SK-N-SH (cell line): ENCODE measurements at regions not wholly inside any gene's neighbourhood (a gene's known extent, or its start where the extent isn't known, plus 50 kb on each side); places are given as distances from the start of the nearest gene placed in this dataset.

Experiments
- CTCF ChIA-PET: fragments of 300-600, 350-600 bp; formaldehyde crosslinking; extraction: SDS; loops from one replicate; lab custom pipeline; 2021; lab: Yijun Ruan, JAX
- POLR2A ChIA-PET: fragments of 350-600 bp; sonication (Branson Sonifier 250); formaldehyde crosslinking; extraction: SDS; loops from one replicate; lab custom pipeline; 2020; ENCODE audit warnings: antibody characterized with exemption, inconsistent platforms; lab: Yijun Ruan, JAX
- DNase-seq: peaks from one replicate; pipeline ENCODE4 v3.0.0; 2012
- H2AFZ ChIP-seq: fragments of 200-600 bp; sonication (generic); 2 replicates; pipeline ENCODE4 v1.8.1; 2016; ENCODE audit warnings: antibody characterized with exemption, mild to moderate bottlenecking, low read depth
- H3F3A ChIP-seq: fragments of 200-600 bp; sonication (generic); replicated peaks from 2 replicates; pipeline ENCODE3; 2016; ENCODE audit warnings: antibody characterized with exemption, mild to moderate bottlenecking; ENCODE audit not compliant: insufficient read depth
- H3K27ac ChIP-seq, 2 experiments: fragments of 200-500 bp in 1 of 2; fragments of 200-600 bp in 1 of 2; sonication (Bioruptor generic) in 1 of 2; sonication (generic), shearing (Covaris generic) in 1 of 2; 2 replicates each; pipeline versions ENCODE4 v1.5.1 to v1.6.1; 2014 to 2016; ENCODE audit warnings: low read depth in 2 of 2, inconsistent platforms in 1 of 2, low read length in 1 of 2, mild to moderate bottlenecking in 1 of 2, mixed read lengths in 1 of 2
- H3K27me3 ChIP-seq: fragments of 200-600 bp; sonication (generic), shearing (Covaris generic); 2 replicates; pipeline ENCODE4 v1.6.1; 2016; ENCODE audit warnings: mixed run types; ENCODE audit not compliant: insufficient read depth
- H3K36me3 ChIP-seq, 2 experiments: fragments of 200-500 bp in 1 of 2; fragments of 200-600 bp in 1 of 2; sonication (Bioruptor generic) in 1 of 2; sonication (generic) in 1 of 2; replicated peaks in 1 of 2; 2 replicates each; pipeline versions ENCODE3 to v1.5.1; 2014 to 2016; ENCODE audit warnings: low read length in 1 of 2, mild to moderate bottlenecking in 1 of 2; ENCODE audit not compliant: insufficient read depth in 2 of 2, control insufficient read depth in 1 of 2
- H3K4me1 ChIP-seq, 2 experiments: fragments of 200-500 bp in 1 of 2; fragments of 200-600 bp in 1 of 2; sonication (Bioruptor generic) in 1 of 2; sonication (generic), shearing (Covaris generic) in 1 of 2; 2 replicates each; pipeline versions ENCODE4 v1.5.1 to v1.6.1; 2014 to 2016; ENCODE audit warnings: low read depth in 1 of 2, low read length in 1 of 2, mixed run types in 1 of 2; ENCODE audit not compliant: insufficient read depth in 2 of 2, control insufficient read depth in 1 of 2
- H3K4me2 ChIP-seq: fragments of 200-600 bp; sonication (generic), shearing (Covaris generic); 2 replicates; pipeline ENCODE4 v1.6.1; 2017; ENCODE audit warnings: mixed run types
- H3K4me3 ChIP-seq, 2 experiments: fragments of 200-500 bp in 1 of 2; fragments of 200-600 bp in 1 of 2; sonication (Bioruptor generic) in 1 of 2; sonication (generic), shearing (Covaris generic) in 1 of 2; 2 replicates each; pipeline versions ENCODE4 v1.5.1 to v1.8.1; 2014 to 2016; ENCODE audit warnings: low read depth in 2 of 2, inconsistent platforms in 1 of 2, low read length in 1 of 2, mild to moderate bottlenecking in 1 of 2, mixed read lengths in 1 of 2, moderate library complexity in 1 of 2
- H3K79me2 ChIP-seq: fragments of 200-600 bp; sonication (generic); 2 replicates; pipeline ENCODE4 v1.8.1; 2017; ENCODE audit warnings: mild to moderate bottlenecking; ENCODE audit not compliant: insufficient read depth
- H3K9ac ChIP-seq: fragments of 200-600 bp; sonication (generic); 2 replicates; pipeline ENCODE4 v1.6.1; 2017; ENCODE audit warnings: mixed run types
- H3K9me2 ChIP-seq: fragments of 200-600 bp; sonication (generic); 2 replicates; pipeline ENCODE4 v1.6.1; 2017; ENCODE audit warnings: mixed run types
- H3K9me3 ChIP-seq: fragments of 200-600 bp; sonication (generic); 2 replicates; pipeline ENCODE4 v1.6.1; 2017; ENCODE audit warnings: mixed run types, mild to moderate bottlenecking, moderate library complexity
- H4K20me1 ChIP-seq: fragments of 200-600 bp; sonication (generic); 2 replicates; pipeline ENCODE4 v1.6.1; 2017; ENCODE audit warnings: mild to moderate bottlenecking, mixed run types; ENCODE audit not compliant: insufficient read depth
- ELF1 ChIP-seq: IDR thresholded peaks from 2 replicates; pipeline ENCODE4 v1.4.0; 2012
- EP300 ChIP-seq, 2 experiments: IDR thresholded peaks; 2 replicates each; pipeline versions ENCODE4 v1.4.0 to v1.6.1; 2012; ENCODE audit warnings: borderline replicate concordance in 1 of 2, low read depth in 1 of 2, low read length in 1 of 2
- EZH2phosphoT487 ChIP-seq: fragments of 200-600 bp; sonication (generic); IDR thresholded peaks from 2 replicates; pipeline ENCODE4 v1.6.1; 2017; ENCODE audit warnings: low read depth, mixed run types, mild to moderate bottlenecking, antibody characterized with exemption, moderate library complexity, borderline replicate concordance
- FOSL2 ChIP-seq: IDR thresholded peaks from 2 replicates; pipeline ENCODE4 v1.4.0; 2012; ENCODE audit warnings: low read depth, mild to moderate bottlenecking, moderate library complexity, borderline replicate concordance
- FOXJ3 ChIP-seq: sonication (generic); formaldehyde crosslinking; IDR thresholded peaks from 2 replicates; pipeline ENCODE4 v1.5.1; 2020; ENCODE audit warnings: mild to moderate bottlenecking, missing genetic modification reagents
- FOXM1 ChIP-seq: IDR thresholded peaks from 2 replicates; pipeline ENCODE4 v1.4.0; 2012; ENCODE audit warnings: low read depth, mild to moderate bottlenecking
- GATA2 ChIP-seq: sonication (generic); formaldehyde crosslinking; IDR thresholded peaks from 2 replicates; pipeline ENCODE4 v1.5.0; 2020; ENCODE audit warnings: mild to moderate bottlenecking, missing genetic modification reagents
- MEF2A ChIP-seq: IDR thresholded peaks from 2 replicates; pipeline ENCODE4 v1.4.0; 2012; ENCODE audit warnings: low read depth, borderline replicate concordance
- MXI1 ChIP-seq: IDR thresholded peaks from 2 replicates; pipeline ENCODE4 v1.6.1; 2012; ENCODE audit warnings: mild to moderate bottlenecking, low read depth, low read length, improper control_type of control experiment
- POLR2AphosphoS5 ChIP-seq: IDR thresholded peaks from 2 replicates; pipeline ENCODE4 v1.6.1; 2012; ENCODE audit warnings: low read depth, low read length
- RFX5 ChIP-seq: IDR thresholded peaks from 2 replicates; pipeline ENCODE4 v1.6.1; 2012; ENCODE audit warnings: mild to moderate bottlenecking, improper control_type of control experiment, low read length
- TAF1 ChIP-seq: IDR thresholded peaks from 2 replicates; pipeline ENCODE4 v1.6.1; 2012; ENCODE audit warnings: low read depth, mild to moderate bottlenecking, low read length, moderate library complexity, borderline replicate concordance
- TEAD4 ChIP-seq: IDR thresholded peaks from 2 replicates; pipeline ENCODE4 v1.4.0; 2012; ENCODE audit warnings: mild to moderate bottlenecking, borderline replicate concordance; ENCODE audit not compliant: insufficient read depth
- USF1 ChIP-seq: IDR thresholded peaks from 2 replicates; pipeline ENCODE4 v1.4.0; 2012; ENCODE audit warnings: low read depth, borderline replicate concordance
- YY1 ChIP-seq: IDR thresholded peaks from 2 replicates; pipeline ENCODE4 v1.4.0; 2012; ENCODE audit warnings: low read depth, mild to moderate bottlenecking
- ZBTB33 ChIP-seq: IDR thresholded peaks from 2 replicates; pipeline ENCODE4 v1.4.0; 2012; ENCODE audit warnings: low read depth, borderline replicate concordance
- WGBS: methylation state at CpG from one replicate; pipeline ENCODE4 v1.1.6; 2017; ENCODE audit warnings: low lambda C conversion rate; 5-methylcytosine and 5-hydroxymethylcytosine counted together
- TF ChIP-seq, protein P1 (sequence below): IDR thresholded peaks from 2 replicates; pipeline ENCODE4 v1.6.1; 2012; ENCODE audit warnings: mild to moderate bottlenecking, low read depth, low read length, moderate library complexity
- TF ChIP-seq, protein P2 (sequence below): fragments of 150-350 bp; IDR thresholded peaks from 2 replicates; pipeline ENCODE4 v1.6.1; 2016; ENCODE audit warnings: mild to moderate bottlenecking, low read depth, low read length
- TF ChIP-seq, protein P3 (sequence below): IDR thresholded peaks from 2 replicates; pipeline ENCODE4; 2012

DNA sequence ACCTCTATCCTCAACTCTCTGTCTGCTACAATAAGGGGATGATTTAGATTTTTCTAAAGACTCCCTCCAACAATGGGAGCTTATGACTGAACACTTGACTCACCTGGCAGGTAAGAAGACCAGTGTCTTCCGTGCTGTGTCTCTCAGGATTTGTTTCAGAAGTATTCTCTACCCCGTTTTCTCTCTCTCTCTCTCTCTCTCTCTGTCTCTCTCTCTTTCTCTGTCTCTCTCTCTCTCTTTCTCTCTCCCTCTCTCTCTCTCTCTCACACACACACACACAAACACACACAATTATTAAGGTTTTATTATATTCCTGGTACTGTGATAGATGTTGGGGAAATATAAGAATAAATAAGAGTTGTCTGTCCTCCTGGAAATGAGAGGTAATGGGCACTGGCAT lies 263.9 kb downstream of the TOX3 start:
- Histone ChIP-seq H3K4me3 (no peak overlapping the region), H3K4me2 (no peak overlapping the region), H3K9me3 (no peaks in the 10 kb centered on the region), H2AFZ (no peak overlapping the region)
- POLR2A ChIA-PET = no interaction called here
- no peak for TF ChIP-seq MEF2A
- TF ChIP-seq EZH2phosphoT487 = no peak
- TF ChIP-seq ZBTB33 = no peak
- TF ChIP-seq, protein P1, sequence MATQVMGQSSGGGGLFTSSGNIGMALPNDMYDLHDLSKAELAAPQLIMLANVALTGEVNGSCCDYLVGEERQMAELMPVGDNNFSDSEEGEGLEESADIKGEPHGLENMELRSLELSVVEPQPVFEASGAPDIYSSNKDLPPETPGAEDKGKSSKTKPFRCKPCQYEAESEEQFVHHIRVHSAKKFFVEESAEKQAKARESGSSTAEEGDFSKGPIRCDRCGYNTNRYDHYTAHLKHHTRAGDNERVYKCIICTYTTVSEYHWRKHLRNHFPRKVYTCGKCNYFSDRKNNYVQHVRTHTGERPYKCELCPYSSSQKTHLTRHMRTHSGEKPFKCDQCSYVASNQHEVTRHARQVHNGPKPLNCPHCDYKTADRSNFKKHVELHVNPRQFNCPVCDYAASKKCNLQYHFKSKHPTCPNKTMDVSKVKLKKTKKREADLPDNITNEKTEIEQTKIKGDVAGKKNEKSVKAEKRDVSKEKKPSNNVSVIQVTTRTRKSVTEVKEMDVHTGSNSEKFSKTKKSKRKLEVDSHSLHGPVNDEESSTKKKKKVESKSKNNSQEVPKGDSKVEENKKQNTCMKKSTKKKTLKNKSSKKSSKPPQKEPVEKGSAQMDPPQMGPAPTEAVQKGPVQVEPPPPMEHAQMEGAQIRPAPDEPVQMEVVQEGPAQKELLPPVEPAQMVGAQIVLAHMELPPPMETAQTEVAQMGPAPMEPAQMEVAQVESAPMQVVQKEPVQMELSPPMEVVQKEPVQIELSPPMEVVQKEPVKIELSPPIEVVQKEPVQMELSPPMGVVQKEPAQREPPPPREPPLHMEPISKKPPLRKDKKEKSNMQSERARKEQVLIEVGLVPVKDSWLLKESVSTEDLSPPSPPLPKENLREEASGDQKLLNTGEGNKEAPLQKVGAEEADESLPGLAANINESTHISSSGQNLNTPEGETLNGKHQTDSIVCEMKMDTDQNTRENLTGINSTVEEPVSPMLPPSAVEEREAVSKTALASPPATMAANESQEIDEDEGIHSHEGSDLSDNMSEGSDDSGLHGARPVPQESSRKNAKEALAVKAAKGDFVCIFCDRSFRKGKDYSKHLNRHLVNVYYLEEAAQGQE = no peak
- TF ChIP-seq FOXJ3 (CRISPR knock-in tag) = no peak
- TF ChIP-seq EP300 (IDR thresholded peaks at IDR 0.05; ENCODE audit: borderline replicate concordance in 1 of 2, low read depth in 1 of 2, low read length in 1 of 2) = no peak
- no peak for TF ChIP-seq FOXM1
- TF ChIP-seq YY1 = no peak
- no peak for TF ChIP-seq MXI1
- no peak for TF ChIP-seq FOSL2
- no peak for TF ChIP-seq RFX5
- TF ChIP-seq, protein P2, sequence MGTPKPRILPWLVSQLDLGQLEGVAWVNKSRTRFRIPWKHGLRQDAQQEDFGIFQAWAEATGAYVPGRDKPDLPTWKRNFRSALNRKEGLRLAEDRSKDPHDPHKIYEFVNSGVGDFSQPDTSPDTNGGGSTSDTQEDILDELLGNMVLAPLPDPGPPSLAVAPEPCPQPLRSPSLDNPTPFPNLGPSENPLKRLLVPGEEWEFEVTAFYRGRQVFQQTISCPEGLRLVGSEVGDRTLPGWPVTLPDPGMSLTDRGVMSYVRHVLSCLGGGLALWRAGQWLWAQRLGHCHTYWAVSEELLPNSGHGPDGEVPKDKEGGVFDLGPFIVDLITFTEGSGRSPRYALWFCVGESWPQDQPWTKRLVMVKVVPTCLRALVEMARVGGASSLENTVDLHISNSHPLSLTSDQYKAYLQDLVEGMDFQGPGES = no peak
- no peak for TF ChIP-seq TAF1
- TF ChIP-seq USF1 = no peak
- TF ChIP-seq, protein P3, sequence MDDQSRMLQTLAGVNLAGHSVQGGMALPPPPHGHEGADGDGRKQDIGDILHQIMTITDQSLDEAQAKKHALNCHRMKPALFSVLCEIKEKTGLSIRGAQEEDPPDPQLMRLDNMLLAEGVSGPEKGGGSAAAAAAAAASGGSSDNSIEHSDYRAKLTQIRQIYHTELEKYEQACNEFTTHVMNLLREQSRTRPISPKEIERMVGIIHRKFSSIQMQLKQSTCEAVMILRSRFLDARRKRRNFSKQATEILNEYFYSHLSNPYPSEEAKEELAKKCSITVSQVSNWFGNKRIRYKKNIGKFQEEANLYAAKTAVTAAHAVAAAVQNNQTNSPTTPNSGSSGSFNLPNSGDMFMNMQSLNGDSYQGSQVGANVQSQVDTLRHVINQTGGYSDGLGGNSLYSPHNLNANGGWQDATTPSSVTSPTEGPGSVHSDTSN = no peak
- no peak for TF ChIP-seq POLR2AphosphoS5
- no peak for TF ChIP-seq GATA2 (CRISPR knock-in tag)
- TF ChIP-seq TEAD4 = no peak
- no peak for TF ChIP-seq ELF1
- TF ChIP-seq, all 33 proteins: peak for 0
- Histone ChIP-seq H3K9ac (no peak overlapping the region), H4K20me1 (no peaks in the 10 kb centered on the region), H3F3A (no peaks in the 10 kb centered on the region), H3K4me1 (no peaks in the 10 kb centered on the region), H3K79me2 (no peaks in the 10 kb centered on the region), H3K27ac (no peak overlapping the region), H3K27me3 (no peaks in the 10 kb centered on the region), H3K9me2 (no peaks in the 10 kb centered on the region), H3K36me3 (no peaks in the 10 kb centered on the region)
- 4% methylated on average over 2 of the region's 2 CpGs for WGBS
- CTCF ChIA-PET = no interaction called here
- DNase-seq = no peak
